ENCODE measurements at regions not wholly inside any gene's neighbourhood (a gene's known extent, or its start where the extent isn't known, plus 50 kb on each side); places are given as distances from the start of the nearest gene placed in this dataset.
"Not testable (repeated sequence)": the region's sequence is repeated elsewhere in the genome, so short reads cannot be mapped to it uniquely, and the experiment has no call there.

DNA sequence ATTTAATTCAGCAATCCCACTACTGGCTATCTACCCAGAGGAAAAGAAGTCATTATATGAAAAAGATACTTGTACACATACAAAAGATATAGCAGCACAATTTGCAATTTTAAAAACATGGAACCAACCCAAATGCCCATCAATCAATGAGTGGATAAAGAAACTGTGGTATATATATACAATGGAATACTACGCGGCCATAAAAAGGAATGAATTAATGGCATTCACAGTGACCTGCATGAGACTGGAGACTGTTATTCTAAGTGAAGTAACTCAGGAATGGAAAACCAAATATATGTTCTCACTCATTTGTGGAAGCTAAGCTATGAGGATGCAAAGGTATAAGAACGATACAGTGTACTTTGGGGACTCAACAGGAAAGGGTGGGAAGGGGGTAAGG, 102.8 kb upstream of the KCNMA1 start:
- not testable (repeated sequence) for DNase-seq (ENCODE audit: extremely low read depth, low read depth)

DNA sequence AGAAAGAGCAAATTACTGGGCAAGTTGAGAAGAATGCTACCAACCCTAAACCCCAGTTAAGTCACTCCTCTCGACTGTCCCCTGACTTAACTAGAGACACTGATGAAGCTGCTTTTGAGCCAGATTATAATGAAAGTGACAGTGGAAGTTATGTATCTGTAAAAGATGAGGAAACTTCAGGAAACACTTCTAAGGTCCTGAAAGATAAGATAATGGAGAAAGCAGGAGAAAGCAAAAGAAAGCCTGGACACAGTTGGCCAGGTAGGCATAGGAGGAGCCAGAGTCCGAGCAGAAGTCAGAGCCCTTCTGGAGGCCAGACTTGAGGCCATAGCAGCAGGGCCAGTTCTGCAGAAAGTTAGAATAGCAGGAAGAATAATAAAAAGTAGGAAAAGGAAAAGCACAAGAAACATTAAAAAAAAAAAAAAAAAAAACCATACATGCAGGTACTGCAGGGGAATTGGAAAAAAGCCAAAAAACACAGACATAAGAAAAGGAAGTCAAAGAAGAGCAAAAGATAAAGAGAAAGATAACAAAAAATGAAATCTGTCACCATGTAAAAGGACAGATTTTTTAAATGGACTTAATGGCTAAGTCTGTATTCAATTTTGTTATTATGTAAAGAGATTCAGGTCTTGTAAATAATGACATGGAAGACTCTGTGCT, 101.0 kb upstream of the KCNMA1 start:
- no peak for DNase-seq (ENCODE audit: extremely low read depth, low read depth)

DNA sequence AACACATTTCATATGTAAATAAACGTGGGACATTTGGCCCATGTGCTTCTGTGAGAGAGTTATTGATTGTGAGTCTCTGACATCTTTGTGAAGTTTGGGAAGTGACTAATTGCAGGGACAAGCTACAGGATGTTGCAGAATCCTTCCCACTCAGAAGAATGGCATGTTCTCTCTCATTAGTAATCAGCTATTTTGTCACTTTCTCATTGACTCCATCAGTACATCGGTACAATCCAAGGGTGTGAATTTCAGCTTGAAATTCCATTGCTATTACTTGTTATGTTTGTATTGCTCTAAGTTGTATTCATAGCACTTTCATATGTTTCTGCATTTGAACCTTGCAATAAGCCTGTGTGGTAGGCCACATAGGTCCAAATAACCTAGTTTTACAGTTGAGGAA, 100.0 kb upstream of the KCNMA1 start:
- DNase-seq (ENCODE audit: extremely low read depth, low read depth), result peak; percentile 78

GRCh38 chr10:77735136-77735535, 97.5 kb upstream of the KCNMA1 start:
- DNase-seq (ENCODE audit: extremely low read depth, low read depth), result not testable (repeated sequence)

- no peak for DNase-seq (ENCODE audit: extremely low read depth, low read depth)
These were observed 94.8 kb upstream of the KCNMA1 start for GRCh38 chr10:77732213-77733003.

- DNase-seq (ENCODE audit: extremely low read depth, low read depth), result no peak
These were observed 89.9 kb upstream of the KCNMA1 start for GRCh38 chr10:77727481-77727880.

DNA sequence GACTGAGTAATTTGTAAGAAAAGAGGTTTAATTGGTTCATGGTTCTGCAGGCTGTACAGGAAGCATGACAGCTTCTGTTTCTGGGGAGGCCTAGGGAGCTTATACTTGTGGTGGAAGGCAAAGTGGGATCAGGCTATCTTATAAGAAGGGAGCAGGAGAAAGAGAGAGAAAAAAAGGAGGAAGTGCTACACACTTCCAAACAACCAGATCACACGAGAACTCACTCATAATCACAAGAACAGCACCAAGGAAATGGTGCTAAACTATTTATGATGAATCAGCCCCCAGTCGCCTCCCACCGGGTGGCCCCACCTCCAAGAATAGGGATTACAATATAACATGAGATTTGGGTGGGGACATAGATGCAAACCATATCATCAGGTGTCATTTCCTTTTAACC, 89.1 kb upstream of the KCNMA1 start:
- no peak for DNase-seq (ENCODE audit: extremely low read depth, low read depth)

DNA sequence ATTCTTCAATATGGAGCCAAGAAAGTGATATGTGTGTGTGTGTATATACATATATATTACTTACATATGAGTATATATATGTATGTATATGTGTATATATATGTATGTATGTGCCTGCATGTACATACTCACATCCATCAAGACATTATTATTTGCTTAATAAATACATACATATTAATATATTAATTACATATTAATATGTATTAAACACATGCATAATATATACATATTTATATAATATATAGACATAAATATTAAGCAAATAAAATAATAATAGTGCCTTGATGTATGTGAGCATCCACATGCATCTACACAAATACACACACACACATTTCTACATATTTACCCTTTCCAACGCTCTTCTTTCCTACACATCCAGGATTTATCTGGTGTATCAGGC, 88.7 kb upstream of the KCNMA1 start:
- no peak for DNase-seq (ENCODE audit: extremely low read depth, low read depth)

DNA sequence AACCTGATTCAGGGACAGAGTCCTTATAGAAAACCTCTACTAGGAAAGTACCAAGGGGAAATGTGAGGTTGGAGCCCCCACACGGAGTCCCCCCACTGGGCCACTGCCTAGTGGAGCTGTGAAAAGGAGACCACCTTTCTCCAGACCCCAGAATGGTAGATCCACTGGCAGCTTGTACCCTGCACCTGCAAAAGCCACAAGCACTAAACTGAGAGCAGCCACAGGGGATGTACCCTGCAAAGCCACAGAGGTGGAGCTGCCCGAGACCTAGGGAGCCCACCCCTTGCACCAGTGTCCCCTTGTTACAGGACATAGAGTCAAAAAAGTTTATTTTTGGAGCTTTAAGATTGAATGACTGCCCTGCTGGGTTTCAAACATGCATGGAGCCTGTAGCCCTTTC, 87.2 kb upstream of the KCNMA1 start:
- no peak for DNase-seq (ENCODE audit: extremely low read depth, low read depth)

DNA sequence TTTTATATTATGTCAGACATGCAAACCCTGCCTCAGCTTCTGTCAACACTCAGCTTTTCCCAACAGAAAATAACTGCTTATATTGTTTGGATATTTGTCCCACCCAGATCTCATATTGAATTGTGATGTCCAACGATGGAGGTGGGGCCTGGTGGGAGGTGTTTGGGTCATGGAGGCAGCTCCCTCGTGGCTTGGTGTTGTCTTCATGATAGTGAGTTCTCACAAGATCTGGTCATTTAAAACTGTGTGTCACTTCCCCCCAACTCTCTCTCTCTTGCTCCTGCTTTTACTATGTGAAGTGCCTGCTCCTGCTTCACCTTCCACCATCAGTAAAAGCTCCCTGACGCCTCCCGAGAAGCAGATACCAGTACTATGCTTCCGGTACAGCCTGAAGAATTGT, 85.8 kb upstream of the KCNMA1 start:
- no peak for DNase-seq (ENCODE audit: extremely low read depth, low read depth)

GRCh38 chr10:77722956-77723355, 85.3 kb upstream of the KCNMA1 start:
- DNase-seq (ENCODE audit: extremely low read depth, low read depth), result not testable (repeated sequence)

DNA sequence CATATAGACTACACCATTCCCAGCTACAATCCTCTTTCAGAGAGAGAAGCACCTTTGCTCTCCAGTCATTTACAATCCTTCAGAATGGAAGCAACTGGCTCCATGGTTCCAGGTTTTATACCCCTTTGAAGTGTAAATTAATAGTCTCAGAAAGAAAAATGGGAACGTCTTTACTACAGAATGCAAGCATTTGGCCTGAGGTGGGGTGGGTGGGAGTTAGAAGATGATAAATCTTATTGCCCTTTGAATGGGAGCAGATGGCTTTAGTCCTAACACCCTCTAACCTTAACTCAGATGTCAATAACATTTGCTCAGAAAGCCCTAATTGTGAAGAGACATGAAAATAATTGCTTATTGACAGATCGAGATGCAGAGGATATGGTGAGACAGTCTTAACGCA, 84.2 kb upstream of the KCNMA1 start:
- DNase-seq (ENCODE audit: extremely low read depth, low read depth), result no peak

- no peak for DNase-seq (ENCODE audit: extremely low read depth, low read depth)
These were observed 81.3 kb upstream of the KCNMA1 start for GRCh38 chr10:77718957-77719356.

DNA sequence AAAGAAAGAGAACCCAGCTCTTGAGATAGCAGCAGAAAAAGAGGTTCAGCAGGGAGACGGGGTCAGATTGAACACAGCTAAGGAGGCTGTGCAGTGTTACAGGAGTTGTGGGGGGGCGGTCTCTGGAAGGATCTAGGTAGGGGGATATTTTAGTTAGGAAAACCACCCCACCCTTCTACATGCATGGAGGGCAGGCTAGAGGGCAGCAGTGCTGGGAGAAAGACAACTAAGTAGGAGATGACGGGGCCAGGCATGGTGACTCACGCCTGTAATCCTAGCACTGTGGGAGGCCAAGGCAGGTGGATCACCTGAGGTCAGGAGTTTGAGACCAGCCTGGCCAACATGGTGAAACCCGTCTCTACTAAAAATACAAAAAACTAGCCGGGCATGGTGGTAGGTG, 80.7 kb upstream of the KCNMA1 start:
- DNase-seq (ENCODE audit: extremely low read depth, low read depth), result not testable (repeated sequence)

DNA sequence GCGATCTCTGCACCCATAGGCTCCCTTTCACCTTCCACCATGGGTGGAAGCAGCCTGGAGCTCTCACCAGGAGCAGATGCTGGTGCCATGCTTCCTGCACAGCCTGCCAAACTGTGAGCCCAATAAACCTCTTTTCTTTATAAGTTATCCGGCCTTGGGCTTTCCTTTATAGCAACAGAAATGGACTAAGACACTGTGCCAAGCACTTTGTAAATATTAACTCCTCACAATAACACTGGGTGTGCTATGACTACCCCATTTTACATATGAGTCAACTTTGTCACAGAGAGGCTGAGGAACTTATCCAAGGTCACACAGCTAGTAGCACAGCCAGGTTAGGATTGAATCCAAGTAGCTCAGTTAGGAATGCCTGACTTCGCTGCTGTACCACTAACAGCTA, 79.7 kb upstream of the KCNMA1 start:
- DNase-seq (ENCODE audit: extremely low read depth, low read depth), result no peak

- no peak for DNase-seq (ENCODE audit: extremely low read depth, low read depth)
These were observed 79.1 kb upstream of the KCNMA1 start for GRCh38 chr10:77716458-77717317.

DNA sequence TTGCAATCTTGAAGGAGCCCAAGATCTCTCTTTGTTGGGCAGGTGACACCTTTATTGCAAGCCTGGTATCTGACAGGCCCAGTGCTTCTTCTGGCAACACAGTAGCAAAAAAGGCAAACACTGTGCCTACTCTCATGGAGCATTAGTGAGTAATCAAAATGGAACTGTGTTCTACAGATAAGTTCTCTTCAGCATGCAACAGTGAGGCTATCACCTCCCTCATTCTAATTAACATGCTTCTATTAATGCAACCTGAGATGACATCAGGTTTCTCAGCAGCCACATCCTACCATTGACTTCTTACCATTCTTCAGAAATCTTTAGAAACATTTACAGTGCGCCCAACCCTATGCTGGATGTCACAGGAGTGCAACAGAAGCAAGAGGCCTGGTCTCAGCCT, 77.9 kb upstream of the KCNMA1 start:
- DNase-seq (ENCODE audit: extremely low read depth, low read depth), result no peak

DNA sequence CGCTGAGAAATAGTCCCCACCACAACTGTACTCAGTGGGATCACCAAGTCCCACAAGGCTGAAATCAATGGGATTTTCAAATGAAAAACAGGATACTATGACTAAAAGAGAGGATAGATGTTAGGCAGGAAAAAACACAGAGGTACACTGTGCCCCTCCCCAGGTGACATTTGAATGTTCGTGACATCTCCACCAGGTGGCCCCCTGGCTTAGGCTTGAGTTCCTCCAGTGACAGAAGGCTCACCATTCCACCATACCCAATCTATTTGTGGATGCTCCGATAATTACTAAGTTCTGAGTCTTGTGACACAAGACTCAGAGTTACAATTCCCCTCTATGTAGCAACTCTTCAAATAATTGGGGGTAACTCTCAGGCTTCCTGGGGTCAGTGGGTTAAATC, 77.5 kb upstream of the KCNMA1 start:
- DNase-seq (ENCODE audit: extremely low read depth, low read depth), result peak; percentile 9

GRCh38 chr10:77713521-77714280, 76.1 kb upstream of the KCNMA1 start:
- DNase-seq (ENCODE audit: extremely low read depth, low read depth), result no peak

- DNase-seq (ENCODE audit: extremely low read depth, low read depth), result no peak
These were observed 74.6 kb upstream of the KCNMA1 start for GRCh38 chr10:77712207-77712606.

DNA sequence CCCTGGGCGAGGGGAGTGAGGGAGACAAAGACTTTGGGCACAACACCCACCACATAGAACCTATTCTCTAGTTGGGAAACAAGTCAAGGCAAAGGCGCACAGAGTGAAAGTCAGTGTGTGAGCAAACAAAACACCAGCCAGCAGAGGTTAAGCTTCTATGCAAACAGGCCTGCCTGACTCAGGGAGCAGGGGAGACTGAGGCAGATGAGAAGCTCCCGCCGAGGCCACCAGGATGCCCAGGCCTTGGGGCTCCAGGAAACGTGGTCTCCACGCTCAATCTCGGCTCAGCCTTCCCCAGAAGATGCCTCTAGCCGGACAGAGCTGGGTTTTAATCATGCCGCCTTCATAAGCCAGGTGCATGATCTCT, 74.1 kb upstream of the KCNMA1 start:
- DNase-seq (ENCODE audit: extremely low read depth, low read depth), result no peak

Data from NCI-H460 (cell line).